HEK293 (cell line): ENCODE measurements at regions not wholly inside any gene's neighbourhood (a gene's known extent, or its start where the extent isn't known, plus 50 kb on each side); places are given as distances from the start of the nearest gene placed in this dataset.

ENCODE experiments used
- CTCF ChIA-PET: fragments of 350-600 bp; formaldehyde crosslinking; extraction: SDS; loops from one replicate; lab custom pipeline; 2021; ENCODE audit warnings: antibody characterized with exemption; lab: Yijun Ruan, JAX
- POLR2A ChIA-PET: fragments of 300-600 bp; formaldehyde crosslinking; extraction: SDS; loops from one replicate; lab custom pipeline; 2020; ENCODE audit warnings: antibody characterized with exemption, inconsistent platforms; lab: Yijun Ruan, JAX
- H3K27ac ChIP-seq: fragments of 200-500 bp; sonication (Bioruptor generic); 2 replicates; pipeline ENCODE4 v1.5.1; 2014; ENCODE audit warnings: low read depth, low read length, control low read depth, inconsistent platforms; ENCODE audit errors: extremely low read depth
- H3K36me3 ChIP-seq, 2 experiments: fragments of 200-500 bp in 1 of 2; sonication (Bioruptor generic) in 1 of 2; 1 replicate in 1 of 2; 2 replicates in 1 of 2; pipeline ENCODE4 v1.5.1; 2014 to 2017; ENCODE audit warnings: inconsistent platforms in 2 of 2, low read length in 2 of 2; ENCODE audit not compliant: control insufficient read depth in 2 of 2, insufficient read depth in 1 of 2
- H3K4me1 ChIP-seq: fragments of 200-500 bp; sonication (Bioruptor generic); 2 replicates; pipeline ENCODE4 v1.5.1; 2014; ENCODE audit warnings: mild to moderate bottlenecking, low read length, inconsistent platforms; ENCODE audit not compliant: control insufficient read depth, insufficient read depth
- H3K4me3 ChIP-seq: 2 replicates; pipeline ENCODE4 v1.5.1; 2011; ENCODE audit warnings: low read depth, mild to moderate bottlenecking, control low read depth, low read length, moderate library complexity
- H3K9me3 ChIP-seq: fragments of 200-500 bp; sonication (Bioruptor generic); 2 replicates; pipeline ENCODE4 v1.5.1; 2014; ENCODE audit warnings: low read depth, low read length, inconsistent platforms; ENCODE audit not compliant: control insufficient read depth, insufficient read depth
- HOXC10 ChIP-seq: sonication (generic); formaldehyde crosslinking; IDR thresholded peaks from 2 replicates; pipeline ENCODE4 v1.8.1; 2023; ENCODE audit warnings: mild to moderate bottlenecking, missing genetic modification reagents
- WT1 ChIP-seq: fragments of 450-650 bp; formaldehyde crosslinking; IDR thresholded peaks from 2 replicates; pipeline ENCODE4 v1.5.1; 2016; ENCODE audit warnings: missing biosample characterization, missing genetic modification characterization
- ZBTB10 ChIP-seq: fragments of 450-650 bp; formaldehyde crosslinking; IDR thresholded peaks from 2 replicates; pipeline ENCODE4 v1.5.1; 2016; ENCODE audit warnings: missing biosample characterization, missing genetic modification characterization
- ZBTB49 ChIP-seq: fragments of 450-650 bp; formaldehyde crosslinking; IDR thresholded peaks from 2 replicates; pipeline ENCODE4 v1.5.1; 2016; ENCODE audit warnings: missing biosample characterization, missing genetic modification characterization, low read depth
- ZNF112 ChIP-seq: fragments of 450-650 bp; formaldehyde crosslinking; IDR thresholded peaks from 2 replicates; pipeline ENCODE4 v1.5.0; 2017; ENCODE audit warnings: missing biosample characterization, missing genetic modification characterization
- ZNF157 ChIP-seq: fragments of 450-650 bp; formaldehyde crosslinking; IDR thresholded peaks from 2 replicates; pipeline ENCODE4 v1.5.1; 2016; ENCODE audit warnings: missing biosample characterization, missing genetic modification characterization
- ZNF221 ChIP-seq: fragments of 450-650 bp; formaldehyde crosslinking; IDR thresholded peaks from 2 replicates; pipeline ENCODE4 v1.5.1; 2017; ENCODE audit warnings: missing biosample characterization, missing genetic modification characterization, borderline replicate concordance
- ZNF311 ChIP-seq: fragments of 450-650 bp; formaldehyde crosslinking; IDR thresholded peaks from 2 replicates; pipeline ENCODE4 v1.5.1; 2017; ENCODE audit warnings: missing biosample characterization, missing genetic modification characterization, borderline replicate concordance
- ZNF658 ChIP-seq: fragments of 450-650 bp; formaldehyde crosslinking; IDR thresholded peaks from 2 replicates; pipeline ENCODE4; 2016; ENCODE audit warnings: missing biosample characterization, missing genetic modification characterization
- ZNF768 ChIP-seq: fragments of 450-650 bp; formaldehyde crosslinking; IDR thresholded peaks from 2 replicates; pipeline ENCODE4 v1.5.1; 2018; ENCODE audit warnings: missing biosample characterization, mild to moderate bottlenecking, missing genetic modification characterization
- TF ChIP-seq, protein P1 (sequence below): fragments of 450-650 bp; formaldehyde crosslinking; IDR thresholded peaks from 2 replicates; pipeline ENCODE4 v1.5.1; 2016; ENCODE audit warnings: missing biosample characterization, missing genetic modification characterization
- TF ChIP-seq, protein P2 (sequence below): fragments of 450-650 bp; formaldehyde crosslinking; IDR thresholded peaks from 2 replicates; pipeline ENCODE4 v1.5.1; 2016; ENCODE audit warnings: missing biosample characterization, missing genetic modification characterization
- TF ChIP-seq, protein P3 (sequence below): fragments of 450-650 bp; formaldehyde crosslinking; IDR thresholded peaks from 2 replicates; pipeline ENCODE4; 2016; ENCODE audit warnings: missing biosample characterization, missing genetic modification characterization

GRCh38 chr10:130889240-130889639 is 422.3 kb downstream of the TCERG1L start (continued):
- TF ChIP-seq ZBTB10, result no peak
- TF ChIP-seq, all 188 proteins: peak for 0

- ChIA-PET CTCF (no interaction called here), POLR2A (no interaction called here)
- Histone ChIP-seq H3K36me3 (no peaks in the 10 kb centered on the region), H3K4me1 (no peaks in the 10 kb centered on the region), H3K27ac (no peak overlapping the region), H3K4me3 (no peak overlapping the region), H3K9me3 (no peaks in the 10 kb centered on the region)
- TF ChIP-seq ZNF311 (tag by site-specific recombination) (no peak), ZNF157 (no peak), ZBTB49 (no peak), ZNF658 (tag by site-specific recombination) (no peak)
These were observed 421.7 kb downstream of the TCERG1L start for GRCh38 chr10:130889780-130890179.

GRCh38 chr10:130891066-130891465 is 420.5 kb downstream of the TCERG1L start:
- TF ChIP-seq, protein P1, sequence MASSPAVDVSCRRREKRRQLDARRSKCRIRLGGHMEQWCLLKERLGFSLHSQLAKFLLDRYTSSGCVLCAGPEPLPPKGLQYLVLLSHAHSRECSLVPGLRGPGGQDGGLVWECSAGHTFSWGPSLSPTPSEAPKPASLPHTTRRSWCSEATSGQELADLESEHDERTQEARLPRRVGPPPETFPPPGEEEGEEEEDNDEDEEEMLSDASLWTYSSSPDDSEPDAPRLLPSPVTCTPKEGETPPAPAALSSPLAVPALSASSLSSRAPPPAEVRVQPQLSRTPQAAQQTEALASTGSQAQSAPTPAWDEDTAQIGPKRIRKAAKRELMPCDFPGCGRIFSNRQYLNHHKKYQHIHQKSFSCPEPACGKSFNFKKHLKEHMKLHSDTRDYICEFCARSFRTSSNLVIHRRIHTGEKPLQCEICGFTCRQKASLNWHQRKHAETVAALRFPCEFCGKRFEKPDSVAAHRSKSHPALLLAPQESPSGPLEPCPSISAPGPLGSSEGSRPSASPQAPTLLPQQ (tag by site-specific recombination), result no peak
- TF ChIP-seq ZNF112 (no peak), ZNF768 (tag by site-specific recombination) (no peak), ZBTB10 (no peak), WT1 (no peak), ZNF221 (tag by site-specific recombination) (no peak), ZNF658 (tag by site-specific recombination) (no peak), HOXC10 (CRISPR knock-in tag) (no peak)
- TF ChIP-seq, protein P2, sequence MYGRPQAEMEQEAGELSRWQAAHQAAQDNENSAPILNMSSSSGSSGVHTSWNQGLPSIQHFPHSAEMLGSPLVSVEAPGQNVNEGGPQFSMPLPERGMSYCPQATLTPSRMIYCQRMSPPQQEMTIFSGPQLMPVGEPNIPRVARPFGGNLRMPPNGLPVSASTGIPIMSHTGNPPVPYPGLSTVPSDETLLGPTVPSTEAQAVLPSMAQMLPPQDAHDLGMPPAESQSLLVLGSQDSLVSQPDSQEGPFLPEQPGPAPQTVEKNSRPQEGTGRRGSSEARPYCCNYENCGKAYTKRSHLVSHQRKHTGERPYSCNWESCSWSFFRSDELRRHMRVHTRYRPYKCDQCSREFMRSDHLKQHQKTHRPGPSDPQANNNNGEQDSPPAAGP (tag by site-specific recombination), result no peak
- TF ChIP-seq, protein P3, sequence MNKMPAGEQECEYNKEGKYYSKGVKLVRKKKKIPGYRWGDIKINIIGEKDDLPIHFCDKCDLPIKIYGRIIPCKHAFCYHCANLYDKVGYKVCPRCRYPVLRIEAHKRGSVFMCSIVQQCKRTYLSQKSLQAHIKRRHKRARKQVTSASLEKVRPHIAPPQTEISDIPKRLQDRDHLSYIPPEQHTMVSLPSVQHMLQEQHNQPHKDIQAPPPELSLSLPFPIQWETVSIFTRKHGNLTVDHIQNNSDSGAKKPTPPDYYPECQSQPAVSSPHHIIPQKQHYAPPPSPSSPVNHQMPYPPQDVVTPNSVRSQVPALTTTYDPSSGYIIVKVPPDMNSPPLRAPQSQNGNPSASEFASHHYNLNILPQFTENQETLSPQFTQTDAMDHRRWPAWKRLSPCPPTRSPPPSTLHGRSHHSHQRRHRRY, result no peak
- CTCF ChIA-PET, result no interaction called here
- POLR2A ChIA-PET, result no interaction called here
- Histone ChIP-seq H3K27ac (no peak overlapping the region), H3K9me3 (no peaks in the 10 kb centered on the region), H3K36me3 (no peaks in the 10 kb centered on the region), H3K4me3 (no peak overlapping the region), H3K4me1 (no peaks in the 10 kb centered on the region)
